HEK293 (cell line): ENCODE measurements at regions not wholly inside any gene's neighbourhood (a gene's known extent, or its start where the extent isn't known, plus 50 kb on each side); places are given as distances from the start of the nearest gene placed in this dataset.
"Not testable (repeated sequence)": the region's sequence is repeated elsewhere in the genome, so short reads cannot be mapped to it uniquely, and the experiment has no call there.

Experiments used
- CTCF ChIA-PET: fragments of 350-600 bp; formaldehyde crosslinking; extraction: SDS; loops from one replicate; lab custom pipeline; 2021; ENCODE audit warnings: antibody characterized with exemption; lab: Yijun Ruan, JAX
- POLR2A ChIA-PET: fragments of 300-600 bp; formaldehyde crosslinking; extraction: SDS; loops from one replicate; lab custom pipeline; 2020; ENCODE audit warnings: antibody characterized with exemption, inconsistent platforms; lab: Yijun Ruan, JAX
- H3K27ac ChIP-seq: fragments of 200-500 bp; sonication (Bioruptor generic); 2 replicates; pipeline ENCODE4 v1.5.1; 2014; ENCODE audit warnings: low read depth, low read length, control low read depth, inconsistent platforms; ENCODE audit errors: extremely low read depth
- H3K36me3 ChIP-seq, 2 experiments: fragments of 200-500 bp in 1 of 2; sonication (Bioruptor generic) in 1 of 2; 1 replicate in 1 of 2; 2 replicates in 1 of 2; pipeline ENCODE4 v1.5.1; 2014 to 2017; ENCODE audit warnings: inconsistent platforms in 2 of 2, low read length in 2 of 2; ENCODE audit not compliant: control insufficient read depth in 2 of 2, insufficient read depth in 1 of 2
- H3K4me1 ChIP-seq: fragments of 200-500 bp; sonication (Bioruptor generic); 2 replicates; pipeline ENCODE4 v1.5.1; 2014; ENCODE audit warnings: mild to moderate bottlenecking, low read length, inconsistent platforms; ENCODE audit not compliant: control insufficient read depth, insufficient read depth
- H3K4me3 ChIP-seq: 2 replicates; pipeline ENCODE4 v1.5.1; 2011; ENCODE audit warnings: low read depth, mild to moderate bottlenecking, control low read depth, low read length, moderate library complexity
- H3K9me3 ChIP-seq: fragments of 200-500 bp; sonication (Bioruptor generic); 2 replicates; pipeline ENCODE4 v1.5.1; 2014; ENCODE audit warnings: low read depth, low read length, inconsistent platforms; ENCODE audit not compliant: control insufficient read depth, insufficient read depth
- GLIS1 ChIP-seq: fragments of 450-650 bp; formaldehyde crosslinking; IDR thresholded peaks from 2 replicates; pipeline ENCODE4 v1.5.1; 2016; ENCODE audit warnings: missing biosample characterization, missing genetic modification characterization
- HOXC10 ChIP-seq: sonication (generic); formaldehyde crosslinking; IDR thresholded peaks from 2 replicates; pipeline ENCODE4 v1.8.1; 2023; ENCODE audit warnings: mild to moderate bottlenecking, missing genetic modification reagents
- HOXD13 ChIP-seq: sonication (generic); formaldehyde crosslinking; IDR thresholded peaks from 2 replicates; pipeline ENCODE4 v1.8.0; 2022; ENCODE audit warnings: missing genetic modification reagents, borderline replicate concordance
- KLF10 ChIP-seq: fragments of 450-650 bp; IDR thresholded peaks from 2 replicates; pipeline ENCODE4 v1.5.1; 2018; ENCODE audit warnings: missing biosample characterization, mild to moderate bottlenecking, missing genetic modification characterization
- MYNN ChIP-seq: fragments of 450-650 bp; formaldehyde crosslinking; IDR thresholded peaks from 2 replicates; pipeline ENCODE4 v1.5.1; 2016; ENCODE audit warnings: missing biosample characterization, missing genetic modification characterization, borderline replicate concordance
- MZF1 ChIP-seq: fragments of 450-650 bp; formaldehyde crosslinking; IDR thresholded peaks from 2 replicates; pipeline ENCODE4 v1.5.1; 2017; ENCODE audit warnings: missing biosample characterization, missing genetic modification characterization, borderline replicate concordance
- SCRT1 ChIP-seq: fragments of 450-650 bp; formaldehyde crosslinking; IDR thresholded peaks from 2 replicates; pipeline ENCODE4 v1.5.1; 2016; ENCODE audit warnings: missing biosample characterization, missing genetic modification characterization, borderline replicate concordance
- SETDB1 ChIP-seq: IDR thresholded peaks from one replicate; pipeline ENCODE4 v1.6.1; 2017; ENCODE audit warnings: mild to moderate bottlenecking, low read length, moderate library complexity, mixed read lengths; ENCODE audit not compliant: insufficient read length
- TCF7L2 ChIP-seq: IDR thresholded peaks from 2 replicates; pipeline ENCODE4 v1.6.1; 2011; ENCODE audit warnings: low read depth, mild to moderate bottlenecking, inconsistent platforms, low read length, moderate library complexity, borderline replicate concordance
- WT1 ChIP-seq: fragments of 450-650 bp; formaldehyde crosslinking; IDR thresholded peaks from 2 replicates; pipeline ENCODE4 v1.5.1; 2016; ENCODE audit warnings: missing biosample characterization, missing genetic modification characterization
- ZBTB17 ChIP-seq: fragments of 450-650 bp; formaldehyde crosslinking; IDR thresholded peaks from 2 replicates; pipeline ENCODE4 v1.5.1; 2016; ENCODE audit warnings: missing biosample characterization, missing genetic modification characterization
- ZBTB26 ChIP-seq: fragments of 450-650 bp; formaldehyde crosslinking; optimal IDR thresholded peaks from 2 replicates; pipeline ENCODE3; 2016; ENCODE audit warnings: missing biosample characterization, mild to moderate bottlenecking, missing genetic modification characterization
- ZBTB8A ChIP-seq: fragments of 450-650 bp; formaldehyde crosslinking; IDR thresholded peaks from 2 replicates; pipeline ENCODE4 v1.5.1; 2016; ENCODE audit warnings: missing biosample characterization, missing genetic modification characterization
- ZFP37 ChIP-seq: fragments of 450-650 bp; formaldehyde crosslinking; IDR thresholded peaks from 2 replicates; pipeline ENCODE4 v1.5.1; 2016; ENCODE audit warnings: missing biosample characterization, missing genetic modification characterization
- ZFP41 ChIP-seq: fragments of 450-650 bp; formaldehyde crosslinking; IDR thresholded peaks from 2 replicates; pipeline ENCODE4 v1.5.1; 2016; ENCODE audit warnings: missing biosample characterization, missing genetic modification characterization, borderline replicate concordance
- ZNF175 ChIP-seq: fragments of 450-650 bp; formaldehyde crosslinking; IDR thresholded peaks from 2 replicates; pipeline ENCODE4 v1.5.1; 2016; ENCODE audit warnings: missing biosample characterization, missing genetic modification characterization
- ZNF266 ChIP-seq: fragments of 450-650 bp; formaldehyde crosslinking; IDR thresholded peaks from 2 replicates; pipeline ENCODE4 v1.5.1; 2016; ENCODE audit warnings: missing biosample characterization, missing genetic modification characterization, low read depth
- ZNF426 ChIP-seq: fragments of 450-650 bp; formaldehyde crosslinking; IDR thresholded peaks from 2 replicates; pipeline ENCODE4 v1.5.1; 2017; ENCODE audit warnings: missing biosample characterization, missing genetic modification characterization, mild to moderate bottlenecking, inconsistent platforms, moderate library complexity
- ZNF48 ChIP-seq: fragments of 450-650 bp; formaldehyde crosslinking; IDR thresholded peaks from 2 replicates; pipeline ENCODE4 v1.5.1; 2016; ENCODE audit warnings: missing biosample characterization, missing genetic modification characterization
- ZNF521 ChIP-seq: fragments of 450-650 bp; formaldehyde crosslinking; IDR thresholded peaks from 2 replicates; pipeline ENCODE4 v1.5.1; 2017; ENCODE audit warnings: missing biosample characterization, mild to moderate bottlenecking, missing genetic modification characterization
- ZNF548 ChIP-seq: fragments of 450-650 bp; formaldehyde crosslinking; IDR thresholded peaks from 2 replicates; pipeline ENCODE4 v1.5.1; 2016; ENCODE audit warnings: missing biosample characterization, missing genetic modification characterization
- ZNF600 ChIP-seq: fragments of 450-650 bp; formaldehyde crosslinking; IDR thresholded peaks from 2 replicates; pipeline ENCODE4 v1.5.1; 2016; ENCODE audit warnings: missing biosample characterization, missing genetic modification characterization
- ZNF677 ChIP-seq: fragments of 450-650 bp; IDR thresholded peaks from 2 replicates; pipeline ENCODE4 v1.5.0; 2018; ENCODE audit warnings: missing biosample characterization, mild to moderate bottlenecking, missing genetic modification characterization, moderate library complexity
- ZNF768 ChIP-seq: fragments of 450-650 bp; formaldehyde crosslinking; IDR thresholded peaks from 2 replicates; pipeline ENCODE4 v1.5.1; 2018; ENCODE audit warnings: missing biosample characterization, mild to moderate bottlenecking, missing genetic modification characterization
- ZNF776 ChIP-seq: fragments of 450-650 bp; formaldehyde crosslinking; IDR thresholded peaks from 2 replicates; pipeline ENCODE4 v1.5.0; 2017; ENCODE audit warnings: missing biosample characterization, missing genetic modification characterization, borderline replicate concordance
- ZNF785 ChIP-seq: fragments of 450-650 bp; formaldehyde crosslinking; IDR thresholded peaks from 2 replicates; pipeline ENCODE4 v1.5.1; 2016; ENCODE audit warnings: missing biosample characterization, missing genetic modification characterization
- ZNF837 ChIP-seq: fragments of 450-650 bp; formaldehyde crosslinking; IDR thresholded peaks from 2 replicates; pipeline ENCODE4 v1.5.1; 2016; ENCODE audit warnings: missing biosample characterization, missing genetic modification characterization

- Histone ChIP-seq H3K4me1 (no peaks in the 10 kb centered on the region), H3K9me3 (no peaks in the 10 kb centered on the region), H3K27ac (no peak overlapping the region), H3K4me3 (no peak overlapping the region), H3K36me3 (no peaks in the 10 kb centered on the region)
- CTCF ChIA-PET, result no interaction called here
- TF ChIP-seq WT1 (no peak), ZFP37 (tag by site-specific recombination) (no peak), ZNF521 (no peak), KLF10 (tag by site-specific recombination) (no peak), ZNF677 (tag by site-specific recombination) (no peak), ZNF426 (tag by site-specific recombination) (no peak), ZBTB26 (tag by site-specific recombination) (no peak), SETDB1 (no peak), ZBTB8A (tag by site-specific recombination) (no peak), ZNF600 (tag by site-specific recombination) (no peak), ZNF548 (tag by site-specific recombination) (no peak), ZNF776 (tag by site-specific recombination) (no peak)
- POLR2A ChIA-PET, result no interaction called here
Observed at GRCh38 chr2:154507186-154507585, 191.3 kb upstream of the KCNJ3 start.

- TF ChIP-seq MYNN (tag by site-specific recombination), result no peak
- no peak for TF ChIP-seq ZNF48
- TF ChIP-seq TCF7L2, result no peak
- TF ChIP-seq HOXD13 (CRISPR knock-in tag), result no peak
- TF ChIP-seq SCRT1, result no peak
- no peak for TF ChIP-seq ZNF426 (tag by site-specific recombination)
- no peak for TF ChIP-seq ZFP41
- TF ChIP-seq ZNF837 (tag by site-specific recombination), result no peak
- TF ChIP-seq ZNF266, result no peak
- TF ChIP-seq ZBTB17, result no peak
- no peak for TF ChIP-seq MZF1 (tag by site-specific recombination)
- no peak for TF ChIP-seq HOXC10 (CRISPR knock-in tag)
- TF ChIP-seq ZBTB26 (tag by site-specific recombination), result no peak
- TF ChIP-seq GLIS1, result no peak
- no peak for TF ChIP-seq ZNF521
- no peak for TF ChIP-seq ZNF785
- TF ChIP-seq WT1, result no peak
- TF ChIP-seq ZNF768, result no peak
- TF ChIP-seq ZNF175 (tag by site-specific recombination), result no peak
- Histone ChIP-seq H3K4me1 (no peaks in the 10 kb centered on the region), H3K9me3 (no peaks in the 10 kb centered on the region), H3K36me3 (no peaks in the 10 kb centered on the region), H3K27ac (no peak overlapping the region), H3K4me3 (no peak overlapping the region)
- ChIA-PET CTCF (interaction anchor here (0.7 kb wide), 1 partner anchor 592 kb away, joined by 4 read pairs; no protein-coding TSS in a partner anchor), POLR2A (no interaction called here)
Observed at GRCh38 chr2:154518872-154519271, 179.6 kb upstream of the KCNJ3 start.

GRCh38 chr2:154520951-154521350, 177.5 kb upstream of the KCNJ3 start:
- H3K4me1 ChIP-seq, H3K4me3 ChIP-seq, CTCF ChIA-PET, H3K36me3 ChIP-seq, H3K9me3 ChIP-seq, H3K27ac ChIP-seq, POLR2A ChIA-PET: not testable (repeated sequence)
